IPS-15b (cell line): ENCODE measurements at regions not wholly inside any gene's neighbourhood (a gene's known extent, or its start where the extent isn't known, plus 50 kb on each side); places are given as distances from the start of the nearest gene placed in this dataset.
"Not testable (repeated sequence)": the region's sequence is repeated elsewhere in the genome, so short reads cannot be mapped to it uniquely, and the experiment has no call there.

ENCODE experiments used
- H3K27me3 ChIP-seq: one replicate; pipeline ENCODE4 v1.6.1; 2013; ENCODE audit warnings: low read length; ENCODE audit not compliant: control insufficient read depth, insufficient read depth
- H3K36me3 ChIP-seq: one replicate; pipeline ENCODE4 v1.6.1; 2013; ENCODE audit warnings: low read length; ENCODE audit not compliant: control insufficient read depth, insufficient read depth
- H3K4me1 ChIP-seq: one replicate; pipeline ENCODE4 v1.6.1; 2013; ENCODE audit warnings: mild to moderate bottlenecking, low read length; ENCODE audit not compliant: control insufficient read depth, insufficient read depth
- H3K4me3 ChIP-seq: one replicate; pipeline ENCODE4 v1.5.1; 2013; ENCODE audit warnings: low read depth, low read length
- H3K9ac ChIP-seq: one replicate; pipeline ENCODE4 v1.6.1; 2013; ENCODE audit warnings: low read depth, mild to moderate bottlenecking, low read length
- H3K9me3 ChIP-seq: one replicate; pipeline ENCODE4 v1.6.1; 2013; ENCODE audit warnings: mild to moderate bottlenecking, low read length; ENCODE audit not compliant: control insufficient read depth, insufficient read depth

DNA sequence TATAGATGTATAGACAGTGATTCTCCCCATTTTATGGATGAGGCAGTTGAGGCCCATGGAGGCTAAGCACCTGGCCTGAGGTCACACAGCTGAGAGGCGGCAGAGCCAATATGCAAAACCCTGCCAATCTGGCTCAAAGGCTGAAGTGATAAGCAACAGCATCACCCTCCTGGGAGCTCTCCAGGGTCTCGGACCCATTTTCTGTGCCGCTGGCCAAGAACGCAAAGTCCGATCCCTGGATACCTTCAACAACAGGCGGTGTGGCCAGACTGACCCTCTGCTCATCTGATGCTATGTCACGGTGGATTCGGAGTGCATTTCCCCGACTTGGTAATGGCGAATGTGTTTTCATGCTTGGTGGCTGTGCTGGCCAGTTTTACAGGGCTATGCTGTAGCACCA is 595.0 kb downstream of the TBC1D22A start:
- H3K36me3 ChIP-seq = no peaks in the 10 kb centered on the region
- H3K4me1 ChIP-seq = no peaks in the 10 kb centered on the region
- H3K4me3 ChIP-seq = no peak overlapping the region
- H3K9ac ChIP-seq = no peak overlapping the region
- no peaks in the 10 kb centered on the region for H3K27me3 ChIP-seq
- peaks cover 30% of the 10 kb centered on the region for H3K9me3 ChIP-seq

DNA sequence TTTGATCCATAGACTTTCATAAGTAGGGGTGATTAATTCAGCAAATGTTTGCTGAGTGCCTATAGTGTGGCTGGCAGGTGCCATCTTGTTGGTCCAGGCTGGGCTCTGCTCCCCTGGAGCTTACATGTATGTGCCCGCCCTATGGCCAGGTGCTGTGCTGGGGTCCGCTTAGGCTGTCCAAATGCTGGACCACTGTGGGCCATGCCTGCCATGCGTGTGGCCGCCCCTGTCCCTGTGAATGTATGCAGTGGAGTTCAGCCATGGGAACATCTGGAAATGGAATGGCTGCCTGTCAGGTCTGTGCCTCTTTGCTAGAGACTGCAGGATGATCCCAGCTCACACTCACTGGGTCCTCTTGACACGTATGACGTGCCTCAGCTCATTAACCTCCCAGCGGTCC is 594.6 kb downstream of the TBC1D22A start:
- Histone ChIP-seq H3K4me3 (no peak overlapping the region), H3K9me3 (peaks cover 34% of the 10 kb centered on the region), H3K27me3 (no peaks in the 10 kb centered on the region), H3K36me3 (no peaks in the 10 kb centered on the region), H3K9ac (no peak overlapping the region), H3K4me1 (no peaks in the 10 kb centered on the region)

DNA sequence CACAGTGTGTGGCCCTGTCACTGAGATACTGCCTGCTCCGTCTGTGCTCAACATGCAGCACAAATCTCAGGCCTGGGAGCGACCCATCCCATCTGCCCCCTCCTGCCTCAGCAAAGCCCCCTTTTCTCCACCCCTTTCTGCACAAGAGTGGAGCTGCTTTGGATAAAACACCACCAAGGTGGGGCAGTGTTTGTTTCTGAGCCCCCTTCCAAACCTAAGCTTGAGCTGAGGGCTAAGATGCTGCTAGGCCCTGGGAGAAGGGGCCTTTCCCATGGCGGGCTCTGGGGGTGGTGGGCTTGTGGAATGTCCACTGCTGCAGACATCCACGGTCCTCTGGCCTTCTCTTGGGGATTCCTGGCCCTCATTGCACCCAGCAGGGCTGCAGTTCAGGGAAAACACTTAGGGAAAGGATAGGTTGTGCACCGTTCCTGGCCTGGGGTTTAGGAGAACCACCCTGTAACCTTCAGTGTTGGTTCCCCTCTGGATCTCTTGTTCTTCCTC is 594.1 kb downstream of the TBC1D22A start:
- no peaks in the 10 kb centered on the region for H3K4me1 ChIP-seq
- no peak overlapping the region for H3K9ac ChIP-seq
- H3K36me3 ChIP-seq = no peaks in the 10 kb centered on the region
- peaks cover 39% of the 10 kb centered on the region for H3K9me3 ChIP-seq
- no peak overlapping the region for H3K4me3 ChIP-seq
- H3K27me3 ChIP-seq = no peaks in the 10 kb centered on the region

DNA sequence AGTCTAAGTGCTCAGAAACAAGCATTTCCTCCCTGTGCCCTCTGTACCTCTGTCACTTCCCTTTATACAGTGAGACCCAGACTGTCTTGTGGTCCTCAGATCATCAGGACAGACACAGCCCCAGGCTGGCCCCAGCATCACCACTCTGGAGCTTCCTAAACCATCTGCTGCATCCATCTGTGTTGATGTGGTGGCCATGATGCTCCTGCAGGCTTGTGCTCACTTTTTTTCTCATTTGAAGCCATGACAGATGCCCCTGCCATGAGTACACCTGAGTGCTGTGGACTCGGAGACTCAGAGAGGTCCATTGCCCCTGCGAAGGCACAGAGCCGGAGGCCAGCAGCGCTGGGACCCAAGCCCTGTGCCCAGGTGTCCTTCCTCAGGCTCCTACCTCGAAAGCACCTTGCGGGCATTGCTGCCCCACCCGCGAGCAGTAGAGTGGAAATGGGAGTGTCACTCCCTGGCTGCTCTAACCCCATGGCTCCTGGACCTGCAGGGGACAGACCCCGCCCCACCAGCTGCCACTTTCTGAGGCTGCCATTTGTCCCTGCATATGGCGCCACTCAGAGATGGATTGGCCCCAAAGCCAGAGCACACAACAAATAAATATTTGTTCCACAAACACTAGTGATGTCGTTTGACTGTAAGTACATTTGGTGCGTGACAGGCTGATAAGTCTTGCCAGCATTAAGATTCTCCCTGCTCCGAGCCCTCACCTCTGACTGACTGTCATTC is 593.5 kb downstream of the TBC1D22A start:
- Histone ChIP-seq H3K4me1 (no peaks in the 10 kb centered on the region), H3K27me3 (no peaks in the 10 kb centered on the region), H3K36me3 (no peaks in the 10 kb centered on the region), H3K9ac (no peak overlapping the region), H3K9me3 (peaks cover 41% of the 10 kb centered on the region), H3K4me3 (no peak overlapping the region)

DNA sequence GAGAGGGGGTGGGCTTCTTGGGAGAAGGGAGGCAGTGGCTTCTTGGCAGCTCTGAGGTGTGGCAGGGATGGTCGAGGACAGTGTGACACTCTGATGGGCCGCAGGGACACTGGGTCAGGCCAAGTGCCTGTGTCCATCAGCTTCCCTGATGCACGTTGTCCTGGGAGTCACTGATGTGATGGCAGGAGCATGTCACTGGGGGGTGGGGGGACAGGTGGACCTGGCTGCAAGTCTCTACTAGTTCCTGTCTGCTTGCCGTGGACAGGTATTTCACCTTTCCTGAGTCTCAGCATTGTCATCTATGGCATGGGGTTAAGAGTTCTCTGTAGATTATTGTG is 592.9 kb downstream of the TBC1D22A start:
- no peak overlapping the region for H3K4me3 ChIP-seq
- no peak overlapping the region for H3K9ac ChIP-seq
- no peaks in the 10 kb centered on the region for H3K36me3 ChIP-seq
- peaks cover 41% of the 10 kb centered on the region for H3K9me3 ChIP-seq
- no peaks in the 10 kb centered on the region for H3K27me3 ChIP-seq
- no peaks in the 10 kb centered on the region for H3K4me1 ChIP-seq

DNA sequence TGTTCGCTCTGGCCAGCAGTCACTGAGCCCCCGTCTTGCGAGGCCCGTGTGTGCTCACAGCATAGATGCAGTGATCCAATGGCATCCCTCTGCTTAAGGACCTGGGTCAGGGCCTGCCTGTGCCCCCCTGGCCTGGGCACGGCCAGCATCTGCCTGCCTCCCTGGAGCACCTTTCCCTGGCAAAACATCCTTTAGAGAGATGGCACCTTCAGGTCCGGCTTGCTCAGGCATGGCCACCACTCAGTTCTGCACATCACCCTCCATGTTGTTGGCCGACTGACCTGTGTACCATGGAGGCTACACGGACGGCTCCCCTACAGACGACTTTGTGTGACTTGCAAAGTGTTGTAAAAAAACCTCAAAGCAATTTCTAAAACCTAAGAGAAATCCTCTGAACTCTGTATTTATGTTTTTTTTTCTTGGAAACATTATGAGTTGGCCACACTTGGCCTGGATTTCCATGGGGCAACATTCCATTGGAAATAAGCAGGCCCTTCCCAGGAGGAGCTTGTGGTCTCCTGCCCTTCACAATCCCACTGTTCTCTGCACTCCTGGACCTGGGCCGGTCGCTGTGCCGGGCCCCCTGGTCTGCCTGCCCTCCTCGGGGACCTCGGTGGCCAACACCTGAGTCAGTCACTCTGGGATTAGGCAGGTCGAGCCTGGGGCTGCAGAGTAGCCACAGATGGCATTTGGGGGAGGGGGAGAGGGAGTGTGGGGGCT is 592.4 kb downstream of the TBC1D22A start:
- Histone ChIP-seq H3K4me1 (no peaks in the 10 kb centered on the region), H3K27me3 (no peaks in the 10 kb centered on the region), H3K4me3 (no peak overlapping the region), H3K9ac (no peak overlapping the region), H3K36me3 (no peaks in the 10 kb centered on the region), H3K9me3 (peaks cover 41% of the 10 kb centered on the region)

DNA sequence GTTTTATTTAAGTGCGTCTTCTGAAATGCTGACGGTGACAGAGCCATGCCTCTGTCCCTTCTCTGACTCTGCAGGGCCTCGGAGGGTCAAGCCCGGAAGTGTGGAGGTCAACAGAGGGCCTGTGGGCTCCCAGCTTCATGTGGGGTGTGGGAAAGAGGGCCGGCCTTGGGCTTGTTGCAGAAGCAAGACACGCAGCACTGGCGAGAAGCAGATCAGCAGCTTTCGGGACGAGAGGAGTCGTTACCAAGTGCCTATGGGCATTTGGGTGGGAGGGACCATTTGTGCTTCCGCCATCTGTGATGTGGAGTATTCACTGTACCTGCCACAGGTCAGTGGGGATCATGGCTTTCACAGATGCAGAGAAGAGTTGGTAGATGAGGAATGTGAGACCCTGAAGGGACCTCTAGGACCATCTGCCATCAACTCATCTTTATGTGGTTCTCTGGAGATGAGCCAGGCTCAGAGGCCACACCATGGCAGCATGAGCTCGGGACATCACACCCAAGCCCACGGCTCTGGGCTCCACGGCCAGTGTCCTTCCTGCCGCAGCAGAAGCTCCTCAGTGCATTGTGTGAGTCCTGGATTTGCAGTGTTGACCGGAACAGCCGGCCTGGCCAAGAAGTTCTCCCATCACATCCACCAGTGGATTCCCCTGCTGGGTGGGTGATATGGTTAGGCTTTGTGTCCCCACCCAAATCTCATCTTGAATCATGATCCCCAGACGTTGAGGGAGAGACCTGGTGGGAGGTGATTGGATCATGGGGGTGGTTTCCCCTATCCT is 590.7 kb downstream of the TBC1D22A start:
- no peak overlapping the region for H3K9ac ChIP-seq
- H3K36me3 ChIP-seq = no peaks in the 10 kb centered on the region
- H3K4me3 ChIP-seq = no peak overlapping the region
- no peaks in the 10 kb centered on the region for H3K4me1 ChIP-seq
- peaks cover 38% of the 10 kb centered on the region for H3K9me3 ChIP-seq
- H3K27me3 ChIP-seq = no peaks in the 10 kb centered on the region

DNA sequence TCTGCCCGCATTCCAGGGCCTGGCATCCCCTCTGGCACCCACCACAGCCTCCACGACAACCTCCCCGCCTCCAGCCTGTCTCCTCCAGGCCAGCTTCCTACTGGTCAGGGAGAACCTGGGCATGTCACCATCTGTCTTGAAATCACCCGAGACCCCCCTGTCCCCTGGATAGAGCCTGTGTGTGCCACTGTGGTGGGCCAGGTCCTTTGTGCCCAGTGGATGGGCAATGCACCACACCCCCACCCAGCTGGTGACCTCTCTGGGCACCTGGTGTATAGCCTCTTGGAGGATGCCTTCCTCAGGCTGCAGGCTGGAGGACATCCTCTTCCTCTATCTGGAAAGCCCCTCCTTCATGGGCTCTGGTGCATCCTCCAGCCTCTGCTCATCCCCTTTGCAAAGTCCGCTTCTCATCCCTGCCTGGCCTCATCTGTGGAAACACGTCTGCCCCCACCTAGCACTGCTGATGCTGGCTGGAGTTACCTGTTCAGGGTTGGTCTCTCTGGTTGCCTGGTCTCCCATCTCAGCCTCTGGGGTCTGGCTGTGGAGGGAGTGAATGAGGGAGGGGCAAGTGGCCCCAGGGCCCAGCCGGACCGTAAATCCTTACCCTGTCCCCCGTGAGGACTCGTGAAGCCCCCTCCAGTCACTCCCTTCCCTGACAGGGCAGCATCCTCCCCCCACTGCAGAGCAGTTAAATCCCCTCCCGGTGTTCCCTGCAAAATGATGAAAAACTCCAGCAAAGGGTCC is 589.6 kb downstream of the TBC1D22A start:
- Histone ChIP-seq H3K9ac (no peak overlapping the region), H3K4me3 (no peak overlapping the region), H3K27me3 (no peaks in the 10 kb centered on the region), H3K36me3 (no peaks in the 10 kb centered on the region), H3K9me3 (peaks cover 31% of the 10 kb centered on the region), H3K4me1 (no peaks in the 10 kb centered on the region)

DNA sequence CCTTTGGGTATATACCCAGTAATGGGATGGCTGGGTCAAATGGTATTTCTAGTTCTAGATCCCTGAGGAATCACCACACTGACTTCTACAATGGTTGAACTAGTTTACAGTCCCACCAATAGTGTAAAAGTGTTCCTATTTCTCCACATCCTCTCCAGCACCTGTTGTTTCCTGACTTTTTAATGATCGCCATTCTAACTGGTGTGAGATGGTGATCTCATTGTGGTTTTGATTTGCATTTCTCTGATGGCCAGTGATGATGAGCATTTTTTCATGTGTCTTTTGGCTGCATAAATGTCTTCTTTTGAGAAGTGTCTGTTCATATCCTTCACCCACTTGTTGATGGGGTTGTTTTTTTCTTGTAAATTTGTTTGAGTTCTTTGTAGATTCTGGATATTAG is 583.8 kb downstream of the TBC1D22A start:
- not testable (repeated sequence) for H3K27me3 ChIP-seq, H3K36me3 ChIP-seq, H3K9ac ChIP-seq, H3K4me1 ChIP-seq, H3K4me3 ChIP-seq
- H3K9me3 ChIP-seq = peaks cover 15% of the 10 kb centered on the region

DNA sequence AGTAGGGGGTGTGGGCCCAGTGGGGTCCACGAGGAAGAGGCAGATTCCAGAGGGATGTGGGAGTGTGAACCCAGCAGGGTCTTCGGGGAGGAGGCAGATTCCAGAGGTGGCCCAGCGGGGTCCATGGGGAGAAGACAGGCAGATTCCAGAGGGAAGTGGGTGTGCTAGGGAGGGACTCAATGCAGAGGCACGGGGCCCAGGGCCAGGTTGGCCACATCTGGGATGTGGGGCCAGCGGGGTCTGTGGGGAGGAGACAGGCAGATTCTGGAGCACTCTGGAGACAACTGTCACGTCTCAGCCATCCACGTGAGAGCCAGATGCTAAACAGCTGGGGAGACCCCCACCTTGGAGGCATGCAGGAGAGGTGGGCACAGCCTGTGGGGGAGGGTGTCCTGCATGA is 582.6 kb downstream of the TBC1D22A start:
- no peaks in the 10 kb centered on the region for H3K36me3 ChIP-seq
- H3K4me1 ChIP-seq = no peaks in the 10 kb centered on the region
- peaks cover 20% of the 10 kb centered on the region for H3K9me3 ChIP-seq
- H3K27me3 ChIP-seq = no peaks in the 10 kb centered on the region
- no peak overlapping the region for H3K9ac ChIP-seq
- no peak overlapping the region for H3K4me3 ChIP-seq

DNA sequence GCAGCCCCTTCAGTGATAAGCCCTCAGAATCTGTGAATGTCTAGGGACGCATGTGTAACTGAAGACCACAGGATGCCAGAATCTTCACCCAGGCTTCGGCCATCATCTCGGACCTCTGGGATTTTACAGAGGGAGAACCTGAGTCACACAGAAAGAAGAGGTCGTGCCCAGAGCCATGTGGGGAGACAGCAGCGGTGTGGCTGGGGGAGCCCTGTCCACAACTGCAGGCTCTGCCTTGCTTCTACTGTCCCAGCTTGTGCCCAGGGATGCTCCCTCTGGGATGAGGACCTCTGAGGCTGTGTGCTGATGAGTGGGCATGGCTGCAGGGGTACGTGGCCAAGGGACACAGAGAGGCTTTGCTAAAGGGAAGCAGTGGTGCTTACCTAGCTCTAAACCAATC is 582.0 kb downstream of the TBC1D22A start:
- peaks cover 25% of the 10 kb centered on the region for H3K9me3 ChIP-seq
- H3K9ac ChIP-seq = no peak overlapping the region
- no peaks in the 10 kb centered on the region for H3K27me3 ChIP-seq
- no peaks in the 10 kb centered on the region for H3K4me1 ChIP-seq
- no peak overlapping the region for H3K4me3 ChIP-seq
- H3K36me3 ChIP-seq = no peaks in the 10 kb centered on the region
